Astrocyte (in vitro differentiated cells and primary cell): ENCODE measurements at regions not wholly inside any gene's neighbourhood (a gene's known extent, or its start where the extent isn't known, plus 50 kb on each side); places are given as distances from the start of the nearest gene placed in this dataset.
"Not testable (repeated sequence)": the region's sequence is repeated elsewhere in the genome, so short reads cannot be mapped to it uniquely, and the experiment has no call there.

Experiments used
- EZH2 ChIP-seq: IDR thresholded peaks from 2 replicates; pipeline ENCODE4 v1.6.1; 2012; ENCODE audit warnings: mild to moderate bottlenecking, low read length, inconsistent platforms; ENCODE audit not compliant: insufficient read depth
- TF ChIP-seq, protein P1 (sequence below): IDR thresholded peaks from 2 replicates; pipeline ENCODE4 v1.5.1; 2011; ENCODE audit warnings: low read depth, mild to moderate bottlenecking, inconsistent platforms, low read length, moderate library complexity; ENCODE audit not compliant: insufficient read depth

- TF ChIP-seq, protein P1, sequence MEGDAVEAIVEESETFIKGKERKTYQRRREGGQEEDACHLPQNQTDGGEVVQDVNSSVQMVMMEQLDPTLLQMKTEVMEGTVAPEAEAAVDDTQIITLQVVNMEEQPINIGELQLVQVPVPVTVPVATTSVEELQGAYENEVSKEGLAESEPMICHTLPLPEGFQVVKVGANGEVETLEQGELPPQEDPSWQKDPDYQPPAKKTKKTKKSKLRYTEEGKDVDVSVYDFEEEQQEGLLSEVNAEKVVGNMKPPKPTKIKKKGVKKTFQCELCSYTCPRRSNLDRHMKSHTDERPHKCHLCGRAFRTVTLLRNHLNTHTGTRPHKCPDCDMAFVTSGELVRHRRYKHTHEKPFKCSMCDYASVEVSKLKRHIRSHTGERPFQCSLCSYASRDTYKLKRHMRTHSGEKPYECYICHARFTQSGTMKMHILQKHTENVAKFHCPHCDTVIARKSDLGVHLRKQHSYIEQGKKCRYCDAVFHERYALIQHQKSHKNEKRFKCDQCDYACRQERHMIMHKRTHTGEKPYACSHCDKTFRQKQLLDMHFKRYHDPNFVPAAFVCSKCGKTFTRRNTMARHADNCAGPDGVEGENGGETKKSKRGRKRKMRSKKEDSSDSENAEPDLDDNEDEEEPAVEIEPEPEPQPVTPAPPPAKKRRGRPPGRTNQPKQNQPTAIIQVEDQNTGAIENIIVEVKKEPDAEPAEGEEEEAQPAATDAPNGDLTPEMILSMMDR = not testable (repeated sequence)
- TF ChIP-seq EZH2 = not testable (repeated sequence)
Observed at GRCh38 chr10:59053502-59053901, 122.9 kb upstream of the PHYHIPL start.
